ENCODE measurements at regions not wholly inside any gene's neighbourhood (a gene's known extent, or its start where the extent isn't known, plus 50 kb on each side); places are given as distances from the start of the nearest gene placed in this dataset.

- H3K4me3 ChIP-seq (ENCODE audit: low read length) = no peak overlapping the region
- TF ChIP-seq ZNF274 (IDR thresholded peaks at IDR 0.05; ENCODE audit: low read depth, low read length) = no peak
These were observed 360.4 kb upstream of the NR5A2 start for GRCh38 chr1:199667089-199667488.

- no peak overlapping the region for H3K4me3 ChIP-seq (ENCODE audit: low read length)
- no peak for TF ChIP-seq ZNF274 (IDR thresholded peaks at IDR 0.05; ENCODE audit: low read depth, low read length)
These were observed 357.6 kb upstream of the NR5A2 start for GRCh38 chr1:199669916-199670315.

- no peak for TF ChIP-seq ZNF274 (IDR thresholded peaks at IDR 0.05; ENCODE audit: low read depth, low read length)
- H3K4me3 ChIP-seq (ENCODE audit: low read length) = no peak overlapping the region
These were observed 355.8 kb upstream of the NR5A2 start for GRCh38 chr1:199671684-199672083.

- TF ChIP-seq ZNF274 (IDR thresholded peaks at IDR 0.05; ENCODE audit: low read depth, low read length) = no peak
- H3K4me3 ChIP-seq (ENCODE audit: low read length) = no peak overlapping the region
These were observed 351.6 kb upstream of the NR5A2 start for GRCh38 chr1:199675937-199676336.

DNA sequence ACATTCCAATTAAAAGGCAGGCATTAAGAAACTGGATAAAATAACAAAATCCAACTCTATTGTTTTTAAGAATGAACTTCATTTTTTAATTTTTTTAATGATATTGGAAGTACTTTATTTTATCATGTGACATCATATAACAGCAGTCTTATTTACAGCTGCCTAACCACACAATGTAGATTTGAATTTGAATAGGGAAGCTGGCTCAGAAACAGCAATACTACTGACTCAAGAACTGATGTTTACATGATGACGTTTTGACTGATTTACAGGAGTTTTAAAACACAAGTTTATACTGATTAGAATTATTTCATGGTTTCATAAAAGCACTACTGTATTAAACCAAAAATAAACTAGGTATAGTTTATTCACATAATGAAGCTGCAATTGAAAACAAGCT lies 348.7 kb upstream of the NR5A2 start:
- no peak for TF ChIP-seq ZNF274 (IDR thresholded peaks at IDR 0.05; ENCODE audit: low read depth, low read length)

GRCh38 chr1:199682081-199682480 lies 345.4 kb upstream of the NR5A2 start:
- no peak overlapping the region for H3K4me3 ChIP-seq (ENCODE audit: low read length)
- no peak for TF ChIP-seq ZNF274 (IDR thresholded peaks at IDR 0.05; ENCODE audit: low read depth, low read length)

More for the DNA sequence above, 348.7 kb upstream of the NR5A2 start:
- no peak overlapping the region for H3K4me3 ChIP-seq (ENCODE audit: low read length)

DNA sequence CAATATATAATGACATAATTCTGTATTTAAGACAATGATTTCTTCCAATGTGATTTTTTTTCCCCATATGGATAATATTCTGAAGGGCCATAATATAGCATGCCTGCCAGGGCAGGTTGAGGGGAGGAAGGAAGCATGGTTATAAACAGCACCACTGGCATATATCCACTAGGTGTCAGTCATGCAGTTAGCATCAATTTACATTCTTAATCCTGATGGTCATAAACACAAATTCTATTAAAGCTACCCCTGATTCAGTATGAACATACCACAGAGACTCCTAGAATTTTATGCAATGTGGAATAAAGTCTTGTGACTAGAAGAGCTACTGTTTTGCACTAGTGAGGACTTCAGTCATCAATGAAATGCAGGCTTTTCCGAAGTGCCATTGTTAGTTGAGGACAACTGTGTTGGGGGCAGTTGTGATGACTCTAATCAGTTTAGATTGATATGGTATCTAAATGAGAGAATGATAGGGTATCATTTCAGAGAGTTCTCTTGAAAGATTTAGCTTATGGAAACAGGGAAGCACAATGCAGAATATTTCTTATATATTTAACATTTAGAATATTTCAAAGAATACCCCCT lies 342.7 kb upstream of the NR5A2 start:
- no peak for TF ChIP-seq ZNF274 (IDR thresholded peaks at IDR 0.05; ENCODE audit: low read depth, low read length)

DNA sequence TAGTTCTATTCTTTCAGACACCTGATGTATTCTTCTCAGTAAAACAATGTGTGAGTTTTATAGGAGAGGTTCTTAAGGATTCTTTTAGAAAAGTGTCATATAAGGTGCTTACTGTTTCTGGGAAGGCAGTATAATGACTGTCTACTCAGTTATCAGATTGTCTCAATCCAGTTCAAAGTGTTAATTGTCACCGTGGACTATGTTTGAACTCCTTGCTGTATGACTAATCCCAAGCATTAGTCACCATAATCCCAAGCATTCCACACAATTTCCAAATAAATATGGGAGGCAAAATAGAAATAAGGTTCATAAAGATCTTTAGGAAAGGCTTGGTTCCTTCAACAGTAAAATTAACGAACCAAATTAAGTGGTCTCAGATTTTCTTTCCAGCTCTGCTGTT lies 342.1 kb upstream of the NR5A2 start:
- TF ChIP-seq ZNF274 (IDR thresholded peaks at IDR 0.05; ENCODE audit: low read depth, low read length) = no peak
- no peak overlapping the region for H3K4me3 ChIP-seq (ENCODE audit: low read length)

More for the DNA sequence above, 342.7 kb upstream of the NR5A2 start:
- no peak overlapping the region for H3K4me3 ChIP-seq (ENCODE audit: low read length)

GRCh38 chr1:199687321-199687720 lies 340.2 kb upstream of the NR5A2 start:
- no peak overlapping the region for H3K4me3 ChIP-seq (ENCODE audit: low read length)
- no peak for TF ChIP-seq ZNF274 (IDR thresholded peaks at IDR 0.05; ENCODE audit: low read depth, low read length)

DNA sequence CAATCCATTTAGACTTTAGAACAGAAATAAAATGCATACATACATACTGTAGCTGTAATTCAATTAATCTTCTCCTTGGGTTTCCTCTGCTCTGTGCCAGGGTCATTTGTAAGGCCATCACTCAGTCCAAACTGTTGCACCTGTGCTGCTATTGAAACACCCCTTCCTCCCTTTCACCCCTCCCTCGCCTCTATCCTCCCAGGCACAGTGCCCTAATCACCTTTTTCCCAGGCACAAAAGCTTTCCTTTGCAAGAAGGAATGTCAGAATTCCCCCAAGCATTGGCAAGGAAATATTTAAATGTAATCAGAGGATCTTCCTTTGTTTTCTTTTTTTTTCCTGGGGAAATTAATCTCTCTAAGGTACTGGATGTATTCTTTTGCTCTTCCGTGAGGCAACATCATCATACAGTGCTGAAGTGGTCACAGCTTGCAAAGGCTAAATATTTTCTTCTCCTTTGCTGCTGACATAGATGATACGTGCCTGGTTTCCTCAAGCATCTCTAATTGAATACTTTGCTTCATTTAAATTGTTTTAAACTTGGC lies 339.3 kb upstream of the NR5A2 start:
- no peak overlapping the region for H3K4me3 ChIP-seq (ENCODE audit: low read length)
- no peak for TF ChIP-seq ZNF274 (IDR thresholded peaks at IDR 0.05; ENCODE audit: low read depth, low read length)

DNA sequence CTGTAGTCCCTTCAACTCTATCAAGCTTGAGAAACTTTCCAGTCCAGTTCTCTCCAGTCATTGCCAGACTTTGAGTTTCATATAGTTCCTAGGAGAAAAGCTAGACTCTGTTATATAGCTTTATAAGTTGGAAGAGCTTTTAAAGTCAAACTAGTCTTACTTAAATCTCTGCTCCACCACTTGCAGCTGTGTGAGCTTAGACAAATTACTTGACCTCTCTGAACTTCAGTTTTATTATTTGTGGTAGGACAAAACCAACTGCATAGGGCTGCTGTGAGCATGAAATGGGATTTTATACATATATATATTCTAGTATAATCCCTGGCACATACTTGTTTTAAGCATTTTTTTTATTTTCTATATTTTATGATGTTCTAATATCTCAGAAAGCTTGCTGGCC lies 338.7 kb upstream of the NR5A2 start:
- H3K4me3 ChIP-seq (ENCODE audit: low read length) = no peak overlapping the region
- no peak for TF ChIP-seq ZNF274 (IDR thresholded peaks at IDR 0.05; ENCODE audit: low read depth, low read length)

DNA sequence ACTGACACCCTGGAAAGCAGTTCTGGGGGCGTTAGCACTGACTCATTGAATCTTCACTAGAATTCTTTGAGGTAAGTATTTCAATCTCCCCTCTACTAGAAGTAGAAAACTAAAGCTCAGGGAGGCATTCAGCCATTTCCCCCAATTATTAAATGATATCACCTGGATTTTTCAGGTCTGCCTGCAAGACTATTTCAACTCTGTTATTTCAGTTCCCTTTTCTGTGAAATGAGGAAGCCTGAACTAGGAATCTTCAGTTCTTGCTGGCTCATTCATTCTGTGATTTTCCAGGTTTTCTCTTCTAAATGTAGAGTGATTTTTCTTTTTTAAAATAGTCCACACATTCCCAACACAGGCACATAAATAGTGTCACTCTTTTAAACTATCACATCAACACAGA lies 337.0 kb upstream of the NR5A2 start:
- no peak for TF ChIP-seq ZNF274 (IDR thresholded peaks at IDR 0.05; ENCODE audit: low read depth, low read length)
- H3K4me3 ChIP-seq (ENCODE audit: low read length) = no peak overlapping the region

DNA sequence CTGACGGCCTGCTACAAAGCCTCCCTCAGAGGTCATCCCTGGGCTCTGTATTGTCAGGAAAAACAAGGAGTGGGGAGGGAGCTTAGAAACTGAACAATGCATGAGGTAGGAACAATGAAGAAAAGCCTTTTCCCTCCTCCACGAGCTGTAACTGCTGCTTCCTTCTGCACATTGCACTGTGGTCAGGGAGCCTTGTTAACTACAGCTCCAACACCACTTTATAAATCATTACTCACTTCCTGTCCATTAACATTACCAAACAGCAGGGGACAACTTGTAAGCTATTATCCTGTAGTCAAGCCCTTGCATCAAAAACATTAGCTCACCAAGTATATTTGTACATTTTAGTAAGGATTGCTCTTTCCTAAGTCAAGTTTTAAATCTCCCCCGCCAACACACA lies 336.0 kb upstream of the NR5A2 start:
- no peak overlapping the region for H3K4me3 ChIP-seq (ENCODE audit: low read length)
- no peak for TF ChIP-seq ZNF274 (IDR thresholded peaks at IDR 0.05; ENCODE audit: low read depth, low read length)

GRCh38 chr1:199693724-199694123 lies 333.8 kb upstream of the NR5A2 start:
- H3K4me3 ChIP-seq (ENCODE audit: low read length) = no peak overlapping the region

DNA sequence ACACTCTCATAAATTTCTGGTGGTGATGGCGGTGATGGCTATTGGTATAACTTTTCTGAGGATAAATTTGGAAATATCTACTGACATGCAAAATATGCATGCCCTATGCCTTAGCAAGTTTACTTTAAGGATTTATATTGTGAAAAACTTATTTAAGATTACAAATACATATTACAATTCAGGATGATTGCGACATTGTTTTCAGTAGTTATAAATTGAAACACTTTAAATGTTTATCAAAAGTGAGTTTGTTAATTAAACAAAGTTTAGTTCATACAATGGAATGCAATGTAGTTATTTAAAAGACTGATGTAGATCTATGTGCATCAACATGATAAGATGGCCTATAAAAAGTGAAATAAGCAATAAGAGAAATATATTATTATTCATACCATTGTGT lies 331.3 kb upstream of the NR5A2 start:
- H3K4me3 ChIP-seq (ENCODE audit: low read length) = no peak overlapping the region
- TF ChIP-seq ZNF274 (IDR thresholded peaks at IDR 0.05; ENCODE audit: low read depth, low read length) = no peak

More at GRCh38 chr1:199693724-199694123, 333.8 kb upstream of the NR5A2 start:
- no peak for TF ChIP-seq ZNF274 (IDR thresholded peaks at IDR 0.05; ENCODE audit: low read depth, low read length)

- H3K4me3 ChIP-seq (ENCODE audit: low read length) = no peak overlapping the region
- TF ChIP-seq ZNF274 (IDR thresholded peaks at IDR 0.05; ENCODE audit: low read depth, low read length) = no peak
These were observed 329.3 kb upstream of the NR5A2 start for GRCh38 chr1:199698222-199698621.

Measured in GM08714 (cell line).